ENCODE measurements at regions not wholly inside any gene's neighbourhood (a gene's known extent, or its start where the extent isn't known, plus 50 kb on each side); places are given as distances from the start of the nearest gene placed in this dataset.

DNA sequence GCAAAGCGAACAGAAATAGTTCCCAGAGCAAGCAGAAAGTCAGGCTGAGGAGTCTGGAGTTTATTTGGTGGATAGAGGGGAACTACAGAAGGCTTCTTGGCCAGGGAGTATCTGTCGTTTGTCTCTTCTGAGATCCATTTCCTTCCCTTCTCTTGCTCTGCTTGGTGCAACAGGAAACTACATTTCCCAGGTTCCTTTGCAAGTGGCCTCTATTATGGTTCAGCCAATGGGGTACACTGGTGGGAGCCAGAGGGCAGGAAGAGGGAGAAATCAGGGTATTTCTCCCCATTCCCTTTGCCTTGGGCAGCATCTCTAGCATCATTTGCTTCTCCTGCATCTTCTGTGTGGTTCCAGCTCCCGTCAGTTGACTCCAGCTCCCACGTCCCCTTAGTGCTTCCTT lies 142.1 kb downstream of the BCOR start:
- H3K4me1 ChIP-seq (ENCODE audit: insufficient read depth, low read length): no peaks in the 10 kb centered on the region
- no peaks in the 10 kb centered on the region for H3K27me3 ChIP-seq (ENCODE audit: insufficient read depth, low read length)
- no peak overlapping the region for H3K4me3 ChIP-seq (ENCODE audit: low read length)
- H3K9me3 ChIP-seq (ENCODE audit: low read depth, low read length): no peaks in the 10 kb centered on the region

- H3K27me3 ChIP-seq (ENCODE audit: insufficient read depth, low read length): no peaks in the 10 kb centered on the region
- H3K4me1 ChIP-seq (ENCODE audit: insufficient read depth, low read length): no peaks in the 10 kb centered on the region
- H3K9me3 ChIP-seq (ENCODE audit: low read depth, low read length): no peaks in the 10 kb centered on the region
- H3K4me3 ChIP-seq (ENCODE audit: low read length): no peak overlapping the region
These were observed 140.9 kb downstream of the BCOR start for GRCh38 chrX:39956803-39957394.

GRCh38 chrX:39957816-39958566 lies 139.8 kb downstream of the BCOR start:
- H3K9me3 ChIP-seq (ENCODE audit: low read depth, low read length): no peaks in the 10 kb centered on the region

GRCh38 chrX:39958850-39959249 lies 138.9 kb downstream of the BCOR start:
- Histone ChIP-seq H3K9me3 (ENCODE audit: low read depth, low read length) (no peaks in the 10 kb centered on the region), H3K4me1 (ENCODE audit: insufficient read depth, low read length) (no peaks in the 10 kb centered on the region), H3K4me3 (ENCODE audit: low read length) (no peak overlapping the region), H3K27me3 (ENCODE audit: insufficient read depth, low read length) (no peaks in the 10 kb centered on the region)

More at GRCh38 chrX:39957816-39958566, 139.8 kb downstream of the BCOR start:
- H3K27me3 ChIP-seq (ENCODE audit: insufficient read depth, low read length): no peaks in the 10 kb centered on the region
- no peaks in the 10 kb centered on the region for H3K4me1 ChIP-seq (ENCODE audit: insufficient read depth, low read length)
- H3K4me3 ChIP-seq (ENCODE audit: low read length): no peak overlapping the region

- no peak overlapping the region for H3K4me3 ChIP-seq (ENCODE audit: low read length)
- H3K27me3 ChIP-seq (ENCODE audit: insufficient read depth, low read length): no peaks in the 10 kb centered on the region
- H3K4me1 ChIP-seq (ENCODE audit: insufficient read depth, low read length): no peaks in the 10 kb centered on the region
- no peaks in the 10 kb centered on the region for H3K9me3 ChIP-seq (ENCODE audit: low read depth, low read length)
These were observed 137.5 kb downstream of the BCOR start for GRCh38 chrX:39960219-39960618.

GRCh38 chrX:39961441-39961840 lies 136.3 kb downstream of the BCOR start:
- no peak overlapping the region for H3K4me3 ChIP-seq (ENCODE audit: low read length)
- H3K27me3 ChIP-seq (ENCODE audit: insufficient read depth, low read length): no peaks in the 10 kb centered on the region
- H3K4me1 ChIP-seq (ENCODE audit: insufficient read depth, low read length): no peaks in the 10 kb centered on the region
- no peaks in the 10 kb centered on the region for H3K9me3 ChIP-seq (ENCODE audit: low read depth, low read length)

DNA sequence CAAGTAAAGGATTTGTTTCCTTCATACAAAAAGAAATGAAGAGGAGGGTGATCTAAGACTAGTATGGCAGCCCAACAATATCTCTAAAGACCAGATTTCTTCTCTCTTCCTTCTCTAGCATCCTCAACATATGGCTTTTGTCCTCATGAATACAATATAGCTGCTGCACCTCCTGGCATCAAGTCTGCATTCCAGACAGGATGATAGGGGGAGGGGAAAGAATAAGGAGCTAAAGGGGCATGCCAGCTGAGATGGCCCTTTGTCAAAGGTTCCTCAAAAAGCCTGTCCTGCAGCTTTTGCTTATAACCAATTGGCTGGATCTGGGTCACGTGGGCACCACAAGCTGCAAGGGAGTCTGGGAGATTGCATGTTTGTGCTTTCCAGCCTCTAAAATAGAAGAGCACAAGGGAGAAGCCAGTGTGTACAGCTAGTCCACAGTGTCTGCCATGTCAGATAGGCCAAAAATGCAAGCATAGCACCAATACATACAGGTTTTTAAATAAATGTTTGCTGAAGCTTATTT lies 132.6 kb downstream of the BCOR start:
- Histone ChIP-seq H3K9me3 (ENCODE audit: low read depth, low read length) (no peaks in the 10 kb centered on the region), H3K27me3 (ENCODE audit: insufficient read depth, low read length) (no peaks in the 10 kb centered on the region), H3K4me1 (ENCODE audit: insufficient read depth, low read length) (peaks cover 6% of the 10 kb centered on the region), H3K4me3 (ENCODE audit: low read length) (no peak overlapping the region)

- Histone ChIP-seq H3K27me3 (ENCODE audit: insufficient read depth, low read length) (no peaks in the 10 kb centered on the region), H3K9me3 (ENCODE audit: low read depth, low read length) (no peaks in the 10 kb centered on the region), H3K4me3 (ENCODE audit: low read length) (no peak overlapping the region), H3K4me1 (ENCODE audit: insufficient read depth, low read length) (peaks cover 6% of the 10 kb centered on the region)
These were observed 131.6 kb downstream of the BCOR start for GRCh38 chrX:39966176-39966575.

GRCh38 chrX:39967348-39967747 lies 130.4 kb downstream of the BCOR start:
- H3K9me3 ChIP-seq (ENCODE audit: low read depth, low read length): no peaks in the 10 kb centered on the region
- no peak overlapping the region for H3K4me3 ChIP-seq (ENCODE audit: low read length)
- no peaks in the 10 kb centered on the region for H3K27me3 ChIP-seq (ENCODE audit: insufficient read depth, low read length)
- H3K4me1 ChIP-seq (ENCODE audit: insufficient read depth, low read length): peaks cover 6% of the 10 kb centered on the region

DNA sequence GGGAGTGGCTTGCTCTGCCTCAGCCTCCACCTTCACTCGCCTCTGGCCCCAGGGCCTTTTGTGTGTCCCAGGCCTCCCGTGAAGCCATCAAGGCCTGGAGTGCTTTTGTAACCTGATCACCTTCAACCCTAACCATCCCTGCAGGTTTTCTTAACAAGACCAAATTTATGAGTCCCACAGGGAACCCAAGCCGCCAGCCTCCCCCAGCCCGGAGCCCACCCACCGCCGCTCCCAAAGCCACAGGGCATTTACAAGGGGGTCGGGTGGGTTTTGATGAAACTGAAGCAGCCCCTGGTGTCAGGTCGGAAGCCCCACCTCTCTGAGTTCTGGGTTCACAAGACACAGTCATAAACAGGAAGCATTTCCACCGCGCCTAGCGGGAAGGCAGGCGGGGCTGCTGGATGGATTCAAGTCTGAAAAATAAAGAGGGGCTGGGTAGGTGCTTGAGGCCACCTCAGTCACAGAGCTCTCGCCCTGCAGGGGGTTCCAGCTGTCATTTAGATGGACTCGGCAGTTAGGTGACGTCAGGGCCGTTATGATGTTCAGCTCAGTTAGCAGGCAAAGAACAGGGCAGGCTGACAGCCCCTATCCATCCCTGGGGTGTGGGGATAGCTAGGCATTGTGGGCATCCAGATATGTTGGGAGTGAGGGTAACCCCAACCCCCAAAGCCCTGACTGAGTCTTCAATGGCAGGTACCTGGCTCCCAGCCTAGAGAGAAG lies 128.5 kb downstream of the BCOR start:
- H3K4me3 ChIP-seq (ENCODE audit: low read length): no peak overlapping the region
- H3K27me3 ChIP-seq (ENCODE audit: insufficient read depth, low read length): no peaks in the 10 kb centered on the region
- H3K4me1 ChIP-seq (ENCODE audit: insufficient read depth, low read length): peaks cover 6% of the 10 kb centered on the region
- no peaks in the 10 kb centered on the region for H3K9me3 ChIP-seq (ENCODE audit: low read depth, low read length)

DNA sequence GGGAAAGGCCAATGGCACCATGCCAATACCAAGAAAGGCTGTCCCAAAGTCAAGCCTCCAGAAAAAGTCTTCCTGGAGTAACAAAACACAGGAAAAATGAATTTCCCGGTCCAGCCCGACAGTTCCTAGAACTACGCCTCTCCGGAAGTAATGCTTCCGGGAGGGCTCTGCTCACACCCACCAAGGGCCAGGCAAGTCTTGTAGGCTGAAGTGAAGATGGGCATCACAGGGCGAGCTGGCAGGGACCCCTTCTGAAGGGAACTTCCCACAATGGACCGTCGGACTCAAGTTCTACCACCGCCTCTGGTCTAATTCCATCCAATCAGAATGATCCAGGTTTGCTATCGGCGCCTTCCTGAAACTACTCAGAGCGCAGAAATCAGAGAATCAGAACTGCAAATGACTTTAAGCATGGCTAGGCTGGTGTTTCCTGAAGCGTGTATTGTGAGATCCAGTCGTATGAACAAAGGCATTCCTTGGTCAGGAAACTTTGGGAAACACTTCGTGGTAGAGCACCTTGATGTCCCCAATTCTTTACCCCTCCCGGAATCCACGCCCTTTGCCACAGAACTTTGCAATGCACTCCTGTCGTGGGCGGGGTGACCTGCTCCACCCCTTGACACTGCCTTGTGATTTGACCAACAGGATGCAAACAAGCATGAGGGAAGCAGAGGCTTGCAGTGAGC lies 127.8 kb downstream of the BCOR start:
- Histone ChIP-seq H3K4me1 (ENCODE audit: insufficient read depth, low read length) (peaks cover 6% of the 10 kb centered on the region), H3K27me3 (ENCODE audit: insufficient read depth, low read length) (no peaks in the 10 kb centered on the region), H3K9me3 (ENCODE audit: low read depth, low read length) (no peaks in the 10 kb centered on the region), H3K4me3 (ENCODE audit: low read length) (no peak overlapping the region)

DNA sequence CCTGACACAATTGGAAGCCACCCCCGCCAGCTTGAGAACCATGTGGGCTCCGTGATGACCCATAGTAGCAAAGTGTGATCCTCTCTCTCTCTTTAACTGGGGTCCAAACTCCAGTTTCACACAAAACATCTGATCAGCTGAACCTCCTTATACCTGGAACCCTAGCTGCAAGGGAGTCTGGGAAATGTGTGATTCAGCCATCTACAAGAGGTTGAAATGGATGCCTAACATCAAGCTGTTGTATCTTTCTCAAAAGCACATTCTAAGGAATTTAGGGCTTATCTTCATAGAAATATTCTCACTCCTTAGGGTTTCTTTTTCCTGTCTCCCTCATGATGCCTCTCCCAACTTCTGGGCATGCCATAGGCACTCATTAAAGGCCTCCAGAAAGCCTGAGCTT lies 126.0 kb downstream of the BCOR start:
- Histone ChIP-seq H3K9me3 (ENCODE audit: low read depth, low read length) (no peaks in the 10 kb centered on the region), H3K4me1 (ENCODE audit: insufficient read depth, low read length) (peaks cover 6% of the 10 kb centered on the region), H3K27me3 (ENCODE audit: insufficient read depth, low read length) (no peaks in the 10 kb centered on the region), H3K4me3 (ENCODE audit: low read length) (no peak overlapping the region)

GRCh38 chrX:39972340-39972739 lies 125.4 kb downstream of the BCOR start:
- Histone ChIP-seq H3K4me1 (ENCODE audit: insufficient read depth, low read length) (peaks cover 6% of the 10 kb centered on the region), H3K4me3 (ENCODE audit: low read length) (no peak overlapping the region), H3K9me3 (ENCODE audit: low read depth, low read length) (no peaks in the 10 kb centered on the region), H3K27me3 (ENCODE audit: insufficient read depth, low read length) (no peaks in the 10 kb centered on the region)

DNA sequence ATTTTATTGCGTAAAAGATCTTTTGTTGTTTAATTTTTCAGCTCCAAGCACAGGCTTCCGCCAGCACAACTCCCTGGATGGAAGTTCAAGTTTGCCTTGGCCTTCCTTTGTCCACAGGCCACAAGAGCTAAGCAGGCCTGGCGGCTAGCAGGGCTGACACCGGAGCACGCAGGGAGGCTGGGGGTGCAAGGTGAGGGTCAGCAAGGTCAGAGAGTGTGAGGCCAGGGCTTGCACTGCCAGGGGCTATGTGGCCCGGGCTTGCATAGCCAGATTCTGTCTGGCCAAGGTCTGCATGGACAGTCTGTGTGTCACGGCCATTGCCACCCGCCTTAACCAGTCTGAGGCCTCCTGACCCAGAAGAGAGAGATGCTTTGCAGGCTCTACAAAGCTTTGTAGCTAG lies 123.9 kb downstream of the BCOR start:
- H3K4me3 ChIP-seq (ENCODE audit: low read length): no peak overlapping the region
- H3K4me1 ChIP-seq (ENCODE audit: insufficient read depth, low read length): peaks cover 6% of the 10 kb centered on the region
- H3K27me3 ChIP-seq (ENCODE audit: insufficient read depth, low read length): no peaks in the 10 kb centered on the region
- no peaks in the 10 kb centered on the region for H3K9me3 ChIP-seq (ENCODE audit: low read depth, low read length)

- no peak overlapping the region for H3K4me3 ChIP-seq (ENCODE audit: low read length)
- H3K4me1 ChIP-seq (ENCODE audit: insufficient read depth, low read length): peaks cover 2% of the 10 kb centered on the region
- no peaks in the 10 kb centered on the region for H3K9me3 ChIP-seq (ENCODE audit: low read depth, low read length)
- H3K27me3 ChIP-seq (ENCODE audit: insufficient read depth, low read length): no peaks in the 10 kb centered on the region
These were observed 123.5 kb downstream of the BCOR start for GRCh38 chrX:39974270-39974669.
